PC-3 (cell line): ENCODE measurements at regions not wholly inside any gene's neighbourhood (a gene's known extent, or its start where the extent isn't known, plus 50 kb on each side); places are given as distances from the start of the nearest gene placed in this dataset.

Experiments used
- ATAC-seq: fragments of 200-7000 bp; cut with Tn5 transposase; 2 replicates; pipeline ENCODE4 v1.9.1; 2020; ENCODE audit warnings: mild to moderate bottlenecking, moderate library complexity
- BruUV-seq: library from RNA; stranded (reverse); fragments of 400-500 nt; replicated peaks from 2 replicates; lab custom pipeline; 2021; lab: Mats Ljungman, UMichigan
- CTCF ChIA-PET: fragments of 300-600 bp; sonication (Branson Sonifier 250); formaldehyde crosslinking; loops from one replicate; lab custom pipeline; 2022; ENCODE audit warnings: antibody characterized with exemption; lab: Charles Lee
- POLR2A ChIA-PET: fragments of 300-600 bp; sonication (Branson Sonifier 250); formaldehyde crosslinking; loops from one replicate; lab custom pipeline; 2022; ENCODE audit warnings: antibody characterized with exemption; ENCODE audit not compliant: unreplicated experiment; lab: Charles Lee
- DNase-seq: peaks from one replicate; pipeline ENCODE4 v3.0.0-alpha.2; 2015
- H2AFZ ChIP-seq: fragments of 300-600 bp; sonication (generic); 2 replicates; pipeline ENCODE4 v1.6.0; 2016; ENCODE audit warnings: antibody characterized with exemption, low read length
- H3F3A ChIP-seq: fragments of 300-600 bp; sonication (generic); one replicate; pipeline ENCODE4 v1.6.0; 2017; ENCODE audit warnings: antibody characterized with exemption, low read length, control low read depth, mild to moderate bottlenecking; ENCODE audit not compliant: unreplicated experiment
- H3K27ac ChIP-seq: fragments of 300-600 bp; sonication (generic); 2 replicates; pipeline ENCODE4 v1.5.1; 2016; ENCODE audit warnings: mild to moderate bottlenecking, low read length
- H3K27me3 ChIP-seq: fragments of 300-600 bp; sonication (generic); 2 replicates; pipeline ENCODE4 v1.6.1; 2016; ENCODE audit warnings: low read length, mixed read lengths
- H3K36me3 ChIP-seq: fragments of 300-600 bp; sonication (generic); 2 replicates; pipeline ENCODE4 v1.6.1; 2016; ENCODE audit warnings: low read depth, mixed run types, low read length, mixed read lengths
- H3K4me1 ChIP-seq: fragments of 300-600 bp; sonication (generic); 2 replicates; pipeline ENCODE4 v1.5.1; 2016; ENCODE audit warnings: low read length; ENCODE audit not compliant: insufficient read depth
- H3K4me2 ChIP-seq: fragments of 300-600 bp; sonication (generic); 2 replicates; pipeline ENCODE4 v1.6.0; 2016; ENCODE audit warnings: low read length
- H3K4me3 ChIP-seq: fragments of 300-600 bp; sonication (generic); 2 replicates; pipeline ENCODE4 v1.5.1; 2016; ENCODE audit warnings: mild to moderate bottlenecking, low read length, mixed read lengths
- H3K79me2 ChIP-seq: fragments of 300-600 bp; sonication (generic); 2 replicates; pipeline ENCODE4 v1.6.1; 2017; ENCODE audit warnings: low read length, mixed read lengths
- H3K9ac ChIP-seq: fragments of 300-600 bp; sonication (generic); 2 replicates; pipeline ENCODE4 v1.6.0; 2016; ENCODE audit warnings: mild to moderate bottlenecking, low read length
- H3K9me2 ChIP-seq: fragments of 300-600 bp; sonication (generic); replicated peaks from 2 replicates; pipeline ENCODE4 v1.6.1; 2016; ENCODE audit warnings: mixed run types, low read length, mixed read lengths
- H3K9me3 ChIP-seq: fragments of 300-600 bp; sonication (generic); 2 replicates; pipeline ENCODE4 v1.6.1; 2016; ENCODE audit warnings: low read length, mixed read lengths
- H4K20me1 ChIP-seq: fragments of 300-600 bp; sonication (generic); 2 replicates; pipeline ENCODE4 v1.6.1; 2016; ENCODE audit warnings: low read length, mixed read lengths
- CTCF ChIP-seq: fragments of 300-600 bp; sonication (generic); conservative IDR thresholded peaks from 2 replicates; pipeline ENCODE4 v1.5.1; 2017; ENCODE audit warnings: antibody characterized with exemption, low read depth, mild to moderate bottlenecking, low read length
- EZH2 ChIP-seq: fragments of 300-600 bp; sonication (generic); IDR thresholded peaks from one replicate; pipeline ENCODE4 v1.6.1; 2017; ENCODE audit warnings: antibody characterized with exemption, mild to moderate bottlenecking, low read length; ENCODE audit not compliant: unreplicated experiment
- EZH2phosphoT487 ChIP-seq: fragments of 300-600 bp; sonication (generic); IDR thresholded peaks from 2 replicates; pipeline ENCODE4 v1.6.1; 2018; ENCODE audit warnings: mild to moderate bottlenecking, antibody characterized with exemption, low read length, borderline replicate concordance
- intact Hi-C: fragments of 100-400 bp; cut with micrococcal nuclease; formaldehyde crosslinking; loops from 2 replicates; pipeline ENCODE4 v1.9.0; 2023

GRCh38 chr20:10902174-10902573 is 228.4 kb upstream of the JAG1 start:
- no peak overlapping the region for H3K9ac ChIP-seq
- TF ChIP-seq EZH2phosphoT487 (no peak), CTCF (no peak), EZH2 (no peak)
- POLR2A ChIA-PET = interaction anchor here (0.6 kb wide), 1 partner anchor 41 kb away, joined by 5 read pairs; no protein-coding TSS in a partner anchor
- no peak overlapping the region for H3K4me2 ChIP-seq
- no peaks in the 10 kb centered on the region for H3F3A ChIP-seq
- no peaks in the 10 kb centered on the region; the same call in 1 of the 2 replicates for H3K9me2 ChIP-seq
- no TSS peak for BruUV-seq
- no peak overlapping the region for H3K27ac ChIP-seq
- H3K79me2 ChIP-seq = no peaks in the 10 kb centered on the region
- CTCF ChIA-PET = no interaction called here
- DNase-seq = no peak
- intact Hi-C loops = no loop called here
- ATAC-seq = no peak
- no peaks in the 10 kb centered on the region for H3K9me3 ChIP-seq
- no peaks in the 10 kb centered on the region for H3K27me3 ChIP-seq
- H4K20me1 ChIP-seq = no peaks in the 10 kb centered on the region
- H3K36me3 ChIP-seq = no peaks in the 10 kb centered on the region
- no peaks in the 10 kb centered on the region for H3K4me1 ChIP-seq
- no peak overlapping the region for H2AFZ ChIP-seq
- H3K4me3 ChIP-seq = no peak overlapping the region

GRCh38 chr20:10902576-10903282 is 228.9 kb upstream of the JAG1 start:
- no peaks in the 10 kb centered on the region for H4K20me1 ChIP-seq
- DNase-seq = no peak
- POLR2A ChIA-PET = no interaction called here
- no peaks in the 10 kb centered on the region for H3F3A ChIP-seq
- H3K9me2 ChIP-seq = no peaks in the 10 kb centered on the region; the same call in 1 of the 2 replicates
- H3K9me3 ChIP-seq = no peaks in the 10 kb centered on the region
- H3K79me2 ChIP-seq = no peaks in the 10 kb centered on the region
- no peak overlapping the region for H3K4me2 ChIP-seq
- no peak overlapping the region for H3K4me3 ChIP-seq
- H3K4me1 ChIP-seq = no peaks in the 10 kb centered on the region
- H3K9ac ChIP-seq = no peak overlapping the region
- no peak overlapping the region for H2AFZ ChIP-seq
- CTCF ChIA-PET = no interaction called here
- TF ChIP-seq EZH2phosphoT487 (no peak), EZH2 (no peak), CTCF (no peak)
- intact Hi-C loops = no loop called here
- ATAC-seq = no peak
- H3K27ac ChIP-seq = no peak overlapping the region
- H3K36me3 ChIP-seq = no peaks in the 10 kb centered on the region
- no peaks in the 10 kb centered on the region for H3K27me3 ChIP-seq
- BruUV-seq = no TSS peak

GRCh38 chr20:10906834-10907233 is 233.0 kb upstream of the JAG1 start:
- H3K4me1 ChIP-seq = no peaks in the 10 kb centered on the region

More at GRCh38 chr20:10906834-10907233, 233.0 kb upstream of the JAG1 start:
- no peak overlapping the region for H3K4me2 ChIP-seq
- H3K9me2 ChIP-seq = no peaks in the 10 kb centered on the region; the same call in 1 of the 2 replicates
- no peaks in the 10 kb centered on the region for H3K79me2 ChIP-seq
- H3K9ac ChIP-seq = no peak overlapping the region
- ChIA-PET POLR2A (no interaction called here), CTCF (no interaction called here)
- BruUV-seq = no TSS peak
- intact Hi-C loops = no loop called here
- ATAC-seq (no peak), DNase-seq (no peak)
- no peak overlapping the region for H3K27ac ChIP-seq
- TF ChIP-seq CTCF (no peak), EZH2 (no peak), EZH2phosphoT487 (no peak)
- H3K36me3 ChIP-seq = no peaks in the 10 kb centered on the region
- H3K4me3 ChIP-seq = no peak overlapping the region
- no peaks in the 10 kb centered on the region for H3F3A ChIP-seq
- no peaks in the 10 kb centered on the region for H3K27me3 ChIP-seq
- H2AFZ ChIP-seq = no peak overlapping the region
- no peaks in the 10 kb centered on the region for H3K9me3 ChIP-seq
- no peaks in the 10 kb centered on the region for H4K20me1 ChIP-seq
